GM23338 (cell line): ENCODE measurements at regions not wholly inside any gene's neighbourhood (a gene's known extent, or its start where the extent isn't known, plus 50 kb on each side); places are given as distances from the start of the nearest gene placed in this dataset.
A peak's percentile ranks its signal among the peaks of the same experiment; 100 is the strongest.
"Not testable (repeated sequence)": the region's sequence is repeated elsewhere in the genome, so short reads cannot be mapped to it uniquely, and the experiment has no call there.

Experiments
- ATAC-seq: fragments of 200-7000 bp; cut with Tn5 transposase; 3 replicates; pipeline ENCODE4 v1.9.1; 2020
- DNase-seq: peaks from one replicate; pipeline ENCODE4 v3.0.0-alpha.2; 2015; ENCODE audit warnings: low spot score
- H2AFZ ChIP-seq: fragments of 200-600 bp; sonication (generic); 2 replicates; pipeline ENCODE4 v1.8.0; 2016; ENCODE audit warnings: antibody characterized with exemption, mild to moderate bottlenecking, moderate library complexity
- H3F3A ChIP-seq: fragments of 200-600 bp; sonication (generic); replicated peaks from 2 replicates; pipeline ENCODE4 v1.8.0; 2017; ENCODE audit warnings: antibody characterized with exemption, mixed run types, low read depth
- H3K27ac ChIP-seq: fragments of 200-600 bp; sonication (generic); 2 replicates; pipeline ENCODE4 v1.6.1; 2016; ENCODE audit warnings: low read depth
- H3K27me3 ChIP-seq: fragments of 200-600 bp; sonication (generic); 2 replicates; pipeline ENCODE4 v1.8.0; 2016; ENCODE audit warnings: mild to moderate bottlenecking, mixed run types, moderate library complexity; ENCODE audit not compliant: insufficient read depth
- H3K36me3 ChIP-seq: fragments of 200-600 bp; sonication (generic); 2 replicates; pipeline ENCODE4 v1.8.0; 2016; ENCODE audit warnings: mild to moderate bottlenecking; ENCODE audit not compliant: insufficient read depth
- H3K4me1 ChIP-seq: fragments of 200-600 bp; sonication (generic); 2 replicates; pipeline ENCODE4 v1.8.0; 2016; ENCODE audit warnings: mild to moderate bottlenecking, moderate library complexity; ENCODE audit not compliant: insufficient read depth
- H3K4me2 ChIP-seq: fragments of 200-600 bp; sonication (generic); 2 replicates; pipeline ENCODE4 v1.7.1; 2017; ENCODE audit warnings: mixed run types
- H3K4me3 ChIP-seq: fragments of 200-600 bp; sonication (generic); 2 replicates; pipeline ENCODE4 v1.6.1; 2016; ENCODE audit warnings: mixed run types
- H3K79me2 ChIP-seq: fragments of 200-600 bp; sonication (generic); replicated peaks from 2 replicates; pipeline ENCODE4 v1.8.0; 2017; ENCODE audit warnings: mild to moderate bottlenecking; ENCODE audit not compliant: insufficient read depth
- H3K9me2 ChIP-seq: fragments of 200-600 bp; sonication (generic); 2 replicates; pipeline ENCODE4 v1.8.0; 2017; ENCODE audit not compliant: insufficient read depth
- H4K20me1 ChIP-seq: fragments of 200-600 bp; sonication (generic); replicated peaks from 2 replicates; pipeline ENCODE4 v1.8.0; 2017; ENCODE audit warnings: mild to moderate bottlenecking; ENCODE audit not compliant: insufficient read depth
- H3K27ac Mint-ChIP-seq: 2 replicates; pipeline ENCODE4 v1.8.0; 2020; ENCODE audit warnings: inconsistent platforms, mild to moderate bottlenecking, moderate library complexity, mixed read lengths
- H3K27me3 Mint-ChIP-seq: 3 replicates; pipeline ENCODE4 v1.8.0; 2022; ENCODE audit warnings: low read depth, mild to moderate bottlenecking, moderate library complexity, mixed read lengths, inconsistent platforms; ENCODE audit not compliant: insufficient read depth, poor library complexity
- H3K36me3 Mint-ChIP-seq: 3 replicates; pipeline ENCODE4 v1.8.0; 2021; ENCODE audit warnings: low read depth, mild to moderate bottlenecking, inconsistent platforms, moderate library complexity, mixed read lengths
- H3K4me1 Mint-ChIP-seq: 3 replicates; pipeline ENCODE4 v1.8.0; 2020; ENCODE audit warnings: mild to moderate bottlenecking, inconsistent platforms, mixed read lengths
- H3K4me3 Mint-ChIP-seq: 3 replicates; pipeline ENCODE4 v1.8.0; 2021; ENCODE audit warnings: moderate library complexity, mild to moderate bottlenecking, inconsistent platforms, mixed read lengths
- H3K9me3 Mint-ChIP-seq: 3 replicates; pipeline ENCODE4 v1.8.0; 2020; ENCODE audit warnings: moderate library complexity, mild to moderate bottlenecking, inconsistent platforms, mixed read lengths
- CREB1 ChIP-seq: fragments of 250-450 bp; sonication (Bioruptor Pico); IDR thresholded peaks from 2 replicates; pipeline ENCODE4 v1.5.0; 2020; ENCODE audit warnings: low read depth, mild to moderate bottlenecking, moderate library complexity
- EZH2 ChIP-seq: fragments of 200-600 bp; sonication (generic); IDR thresholded peaks from one replicate; pipeline ENCODE4 v1.8.0; 2017; ENCODE audit warnings: antibody characterized with exemption, mild to moderate bottlenecking, low read depth; ENCODE audit not compliant: unreplicated experiment
- EZH2phosphoT487 ChIP-seq: fragments of 200-600 bp; sonication (generic); IDR thresholded peaks from one replicate; pipeline ENCODE4 v1.8.1; 2018; ENCODE audit warnings: antibody characterized with exemption; ENCODE audit not compliant: unreplicated experiment
- JUNB ChIP-seq: IDR thresholded peaks from one replicate; pipeline ENCODE4 v1.6.1; 2016; ENCODE audit warnings: antibody characterized with exemption; ENCODE audit not compliant: unreplicated experiment
- NANOG ChIP-seq: IDR thresholded peaks from 2 replicates; pipeline ENCODE4 v1.6.1; 2016; ENCODE audit warnings: antibody characterized with exemption, borderline replicate concordance
- POLR2AphosphoS5 ChIP-seq: IDR thresholded peaks from 2 replicates; pipeline ENCODE4 v1.6.1; 2016; ENCODE audit warnings: antibody characterized with exemption, low read depth
- REST ChIP-seq: IDR thresholded peaks from one replicate; pipeline ENCODE4 v1.6.1; 2018; ENCODE audit warnings: antibody characterized with exemption; ENCODE audit not compliant: unreplicated experiment
- STAT1 ChIP-seq: IDR thresholded peaks from one replicate; pipeline ENCODE4 v1.6.1; 2016; ENCODE audit warnings: antibody characterized with exemption; ENCODE audit not compliant: unreplicated experiment
- ZNF114 ChIP-seq: fragments of 250-450 bp; sonication (Bioruptor Pico); IDR thresholded peaks from 2 replicates; pipeline ENCODE4 v1.5.0; 2020; ENCODE audit warnings: mild to moderate bottlenecking, moderate library complexity
- ZNF331 ChIP-seq: fragments of 250-450 bp; sonication (Bioruptor Pico); IDR thresholded peaks from 2 replicates; pipeline ENCODE4 v1.5.0; 2020; ENCODE audit warnings: low read depth, mild to moderate bottlenecking, moderate library complexity
- TF ChIP-seq, protein P1 (sequence below), 2 experiments: fragments of 200-600 bp in 1 of 2; sonication (generic) in 1 of 2; conservative IDR thresholded peaks; 2 replicates each; pipeline versions ENCODE4 v1.5.1 to v1.6.1; 2016 to 2017; ENCODE audit warnings: antibody characterized with exemption in 2 of 2, low read depth in 2 of 2, mild to moderate bottlenecking in 2 of 2, moderate library complexity in 1 of 2

GRCh38 chr18:3349046-3349841, 87.3 kb downstream of the MYL12B start:
- H3K4me3 Mint-ChIP-seq, ATAC-seq, H3K4me2 ChIP-seq, H3K27ac ChIP-seq, H3K36me3 ChIP-seq, H3K27ac Mint-ChIP-seq, H3K36me3 Mint-ChIP-seq, H3K9me2 ChIP-seq, H3K9me3 Mint-ChIP-seq, H3K79me2 ChIP-seq, H3F3A ChIP-seq, H4K20me1 ChIP-seq, H3K27me3 Mint-ChIP-seq, H2AFZ ChIP-seq, H3K27me3 ChIP-seq, DNase-seq, H3K4me3 ChIP-seq: not testable (repeated sequence)
- H3K4me1 Mint-ChIP-seq = peaks cover 11% of the 10 kb centered on the region; the same call in 2 of the 3 replicates
- peaks cover 17% of the 10 kb centered on the region for H3K4me1 ChIP-seq

DNA sequence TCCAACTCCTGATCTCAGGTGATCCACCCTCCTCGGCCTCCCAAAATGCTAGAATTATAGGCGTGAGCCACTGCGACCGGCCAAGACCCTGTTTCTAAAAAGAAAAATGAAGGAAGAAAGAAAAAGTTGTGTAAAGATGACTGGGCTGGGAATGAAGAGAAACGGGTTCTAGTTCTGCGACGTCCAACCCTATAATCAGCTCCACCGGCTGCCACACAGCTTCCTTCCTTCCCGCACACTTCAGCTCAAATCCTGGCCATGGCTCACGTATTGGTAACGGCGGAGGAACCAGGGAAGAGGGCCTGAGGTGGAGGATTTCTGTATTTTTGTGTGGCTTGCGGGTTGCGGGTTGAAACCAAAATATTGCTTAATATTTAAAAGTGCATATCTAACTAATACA, 88.1 kb downstream of the MYL12B start:
- H3F3A ChIP-seq = no peaks in the 10 kb centered on the region
- H3K4me1 Mint-ChIP-seq = peaks cover 11% of the 10 kb centered on the region; the same call in 2 of the 3 replicates
- H3K27me3 ChIP-seq = no peaks in the 10 kb centered on the region
- no peak overlapping the region for H3K27ac Mint-ChIP-seq
- no peaks in the 10 kb centered on the region for H3K27me3 Mint-ChIP-seq
- no peak overlapping the region for H3K4me3 ChIP-seq
- H2AFZ ChIP-seq = peak overlapping the region; percentile 66
- no peaks in the 10 kb centered on the region for H3K36me3 ChIP-seq
- H3K4me1 ChIP-seq = peaks cover 17% of the 10 kb centered on the region
- no peaks in the 10 kb centered on the region for H3K9me2 ChIP-seq
- ATAC-seq = no peak
- H4K20me1 ChIP-seq = no peaks in the 10 kb centered on the region
- H3K4me3 Mint-ChIP-seq = no peak overlapping the region
- no peak overlapping the region for H3K4me2 ChIP-seq
- no peaks in the 10 kb centered on the region for H3K36me3 Mint-ChIP-seq
- H3K9me3 Mint-ChIP-seq = no peaks in the 10 kb centered on the region; the same call in 2 of the 3 replicates
- no peak for DNase-seq
- H3K27ac ChIP-seq = no peak overlapping the region
- TF ChIP-seq POLR2AphosphoS5 = no peak
- no peak for TF ChIP-seq EZH2phosphoT487
- H3K79me2 ChIP-seq = no peaks in the 10 kb centered on the region

GRCh38 chr18:3350566-3351527, 88.9 kb downstream of the MYL12B start:
- ATAC-seq (no peak), DNase-seq (no peak)
- H3K36me3 ChIP-seq = no peaks in the 10 kb centered on the region
- no peaks in the 10 kb centered on the region for H3K27me3 ChIP-seq
- Mint-ChIP-seq H3K27me3 (no peaks in the 10 kb centered on the region), H3K9me3 (no peaks in the 10 kb centered on the region; the same call in 2 of the 3 replicates), H3K27ac (no peak overlapping the region), H3K4me3 (no peak overlapping the region), H3K36me3 (no peaks in the 10 kb centered on the region), H3K4me1 (peaks cover 11% of the 10 kb centered on the region; the same call in 2 of the 3 replicates)
- no peaks in the 10 kb centered on the region for H4K20me1 ChIP-seq
- H3K4me3 ChIP-seq = no peak overlapping the region
- no peaks in the 10 kb centered on the region for H3K79me2 ChIP-seq
- no peaks in the 10 kb centered on the region for H3K9me2 ChIP-seq
- H3F3A ChIP-seq = no peaks in the 10 kb centered on the region
- no peak overlapping the region for H3K27ac ChIP-seq
- peaks cover 15% of the 10 kb centered on the region for H3K4me1 ChIP-seq
- H3K4me2 ChIP-seq = no peak overlapping the region
- peak overlapping the region; percentile 80 for H2AFZ ChIP-seq
- TF ChIP-seq EZH2 (no peak), JUNB (no peak), NANOG (no peak), REST (no peak), STAT1 (no peak), ZNF331 (CRISPR knock-in tag) (no peak), CREB1 (CRISPR knock-in tag) (no peak), ZNF114 (CRISPR knock-in tag) (no peak), POLR2AphosphoS5 (no peak)
- TF ChIP-seq, protein P1, sequence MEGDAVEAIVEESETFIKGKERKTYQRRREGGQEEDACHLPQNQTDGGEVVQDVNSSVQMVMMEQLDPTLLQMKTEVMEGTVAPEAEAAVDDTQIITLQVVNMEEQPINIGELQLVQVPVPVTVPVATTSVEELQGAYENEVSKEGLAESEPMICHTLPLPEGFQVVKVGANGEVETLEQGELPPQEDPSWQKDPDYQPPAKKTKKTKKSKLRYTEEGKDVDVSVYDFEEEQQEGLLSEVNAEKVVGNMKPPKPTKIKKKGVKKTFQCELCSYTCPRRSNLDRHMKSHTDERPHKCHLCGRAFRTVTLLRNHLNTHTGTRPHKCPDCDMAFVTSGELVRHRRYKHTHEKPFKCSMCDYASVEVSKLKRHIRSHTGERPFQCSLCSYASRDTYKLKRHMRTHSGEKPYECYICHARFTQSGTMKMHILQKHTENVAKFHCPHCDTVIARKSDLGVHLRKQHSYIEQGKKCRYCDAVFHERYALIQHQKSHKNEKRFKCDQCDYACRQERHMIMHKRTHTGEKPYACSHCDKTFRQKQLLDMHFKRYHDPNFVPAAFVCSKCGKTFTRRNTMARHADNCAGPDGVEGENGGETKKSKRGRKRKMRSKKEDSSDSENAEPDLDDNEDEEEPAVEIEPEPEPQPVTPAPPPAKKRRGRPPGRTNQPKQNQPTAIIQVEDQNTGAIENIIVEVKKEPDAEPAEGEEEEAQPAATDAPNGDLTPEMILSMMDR (conservative IDR thresholded peaks at IDR 0.05; ENCODE audit: low read depth in 2 of 2) = no peak
